IgD-negative memory B cell (primary cell): ENCODE measurements at regions not wholly inside any gene's neighbourhood (a gene's known extent, or its start where the extent isn't known, plus 50 kb on each side); places are given as distances from the start of the nearest gene placed in this dataset.
A peak's percentile ranks its signal among the peaks of the same experiment; 100 is the strongest.

Source experiments
- H3K27ac Mint-ChIP-seq, 3 donors: one replicate each; pipeline ENCODE4 v1.8.0; 2020 to 2022; ENCODE audit warnings: mild to moderate bottlenecking in 3 of 3, mixed read lengths in 3 of 3, moderate library complexity in 1 of 3
- H3K27me3 Mint-ChIP-seq: one replicate; pipeline ENCODE4 v1.8.0; 2021; ENCODE audit warnings: mixed read lengths
- H3K36me3 Mint-ChIP-seq: one replicate; pipeline ENCODE4 v1.8.0; 2020; ENCODE audit warnings: mild to moderate bottlenecking, mixed read lengths
- H3K4me1 Mint-ChIP-seq, 3 donors: one replicate each; pipeline ENCODE4 v1.8.0; 2020 to 2022; ENCODE audit warnings: mixed read lengths in 3 of 3, mild to moderate bottlenecking in 1 of 3
- H3K4me3 Mint-ChIP-seq, 4 donors: one replicate each; pipeline ENCODE4 v1.8.0; 2020 to 2022; ENCODE audit warnings: mild to moderate bottlenecking in 4 of 4, mixed read lengths in 4 of 4, moderate library complexity in 3 of 4
- H3K9me3 Mint-ChIP-seq, 3 donors: one replicate each; pipeline ENCODE4 v1.8.0; 2020 to 2021; ENCODE audit warnings: mixed read lengths in 3 of 3, mild to moderate bottlenecking in 1 of 3

- Mint-ChIP-seq H3K27me3 (no peaks in the 10 kb centered on the region), H3K4me1 (peaks cover 2 to 10% (median 3%) of the 10 kb centered on the region in 3 donors), H3K4me3 (no peak overlapping the region), H3K9me3 (no peaks in the 10 kb centered on the region), H3K36me3 (no peaks in the 10 kb centered on the region), H3K27ac (no peak overlapping the region)
These were observed 50.1 kb upstream of the ZNF608 start for GRCh38 chr5:124796495-124796894.

GRCh38 chr5:124797665-124798087, 51.2 kb upstream of the ZNF608 start:
- Mint-ChIP-seq H3K27me3 (no peaks in the 10 kb centered on the region), H3K4me3 (no peak overlapping the region), H3K9me3 (no peaks in the 10 kb centered on the region), H3K27ac (no peak overlapping the region), H3K36me3 (no peaks in the 10 kb centered on the region), H3K4me1 (peaks cover 2 to 10% (median 3%) of the 10 kb centered on the region in 3 donors)

- peak overlapping the region in 1 of 3 donors; percentile 25 for H3K27ac Mint-ChIP-seq
- no peaks in the 10 kb centered on the region for H3K27me3 Mint-ChIP-seq
- no peaks in the 10 kb centered on the region for H3K36me3 Mint-ChIP-seq
- H3K4me1 Mint-ChIP-seq: peaks cover 2 to 5% (median 2%) of the 10 kb centered on the region in 3 donors
- no peaks in the 10 kb centered on the region for H3K9me3 Mint-ChIP-seq
- H3K4me3 Mint-ChIP-seq: no peak overlapping the region
These were observed 52.5 kb upstream of the ZNF608 start for GRCh38 chr5:124798890-124799289.

- no peaks in the 10 kb centered on the region for H3K36me3 Mint-ChIP-seq
- H3K9me3 Mint-ChIP-seq: peaks cover 0 to 3% (median 0%) of the 10 kb centered on the region in 3 donors
- H3K27me3 Mint-ChIP-seq: no peaks in the 10 kb centered on the region
- H3K27ac Mint-ChIP-seq: no peak overlapping the region
- no peak overlapping the region for H3K4me3 Mint-ChIP-seq
- peaks cover 0 to 2% (median 2%) of the 10 kb centered on the region in 3 donors for H3K4me1 Mint-ChIP-seq
These were observed 55.1 kb upstream of the ZNF608 start for GRCh38 chr5:124801551-124801950.

- Mint-ChIP-seq H3K27me3 (no peaks in the 10 kb centered on the region), H3K9me3 (peaks cover 0 to 3% (median 0%) of the 10 kb centered on the region in 3 donors), H3K4me3 (no peak overlapping the region), H3K4me1 (peaks cover 0 to 2% (median 2%) of the 10 kb centered on the region in 3 donors), H3K27ac (peak overlapping the region in 1 of 3 donors; percentile 20), H3K36me3 (no peaks in the 10 kb centered on the region)
These were observed 57.3 kb upstream of the ZNF608 start for GRCh38 chr5:124803617-124804323.

GRCh38 chr5:124806026-124806372, 59.6 kb upstream of the ZNF608 start:
- no peaks in the 10 kb centered on the region for H3K36me3 Mint-ChIP-seq
- peaks cover 0 to 3% (median 0%) of the 10 kb centered on the region in 3 donors for H3K9me3 Mint-ChIP-seq

GRCh38 chr5:124806373-124807077, 60.1 kb upstream of the ZNF608 start:
- Mint-ChIP-seq H3K4me3 (no peak overlapping the region), H3K36me3 (no peaks in the 10 kb centered on the region), H3K9me3 (peaks cover 0 to 3% (median 0%) of the 10 kb centered on the region in 3 donors), H3K27me3 (no peaks in the 10 kb centered on the region), H3K27ac (no peak overlapping the region), H3K4me1 (peaks cover 0 to 4% (median 2%) of the 10 kb centered on the region in 3 donors)

More at GRCh38 chr5:124806026-124806372, 59.6 kb upstream of the ZNF608 start:
- Mint-ChIP-seq H3K27ac (no peak overlapping the region), H3K4me1 (peaks cover 0 to 4% (median 2%) of the 10 kb centered on the region in 3 donors), H3K27me3 (no peaks in the 10 kb centered on the region), H3K4me3 (no peak overlapping the region)

GRCh38 chr5:124808842-124809268, 62.4 kb upstream of the ZNF608 start:
- H3K9me3 Mint-ChIP-seq: peaks cover 0 to 3% (median 0%) of the 10 kb centered on the region in 3 donors
- no peak overlapping the region for H3K27ac Mint-ChIP-seq
- H3K4me3 Mint-ChIP-seq: no peak overlapping the region
- H3K36me3 Mint-ChIP-seq: no peaks in the 10 kb centered on the region
- H3K27me3 Mint-ChIP-seq: no peaks in the 10 kb centered on the region
- peaks cover 0 to 4% (median 0%) of the 10 kb centered on the region in 3 donors for H3K4me1 Mint-ChIP-seq

GRCh38 chr5:124810396-124811006, 64.1 kb upstream of the ZNF608 start:
- no peaks in the 10 kb centered on the region for H3K9me3 Mint-ChIP-seq
- H3K36me3 Mint-ChIP-seq: no peaks in the 10 kb centered on the region
- peaks cover 0 to 2% (median 0%) of the 10 kb centered on the region in 3 donors for H3K4me1 Mint-ChIP-seq
- no peaks in the 10 kb centered on the region for H3K27me3 Mint-ChIP-seq
- H3K27ac Mint-ChIP-seq: no peak overlapping the region
- no peak overlapping the region for H3K4me3 Mint-ChIP-seq

GRCh38 chr5:124812771-124813358, 66.4 kb upstream of the ZNF608 start:
- peaks cover 0 to 2% (median 0%) of the 10 kb centered on the region in 3 donors for H3K4me1 Mint-ChIP-seq
- H3K9me3 Mint-ChIP-seq: no peaks in the 10 kb centered on the region
- no peaks in the 10 kb centered on the region for H3K27me3 Mint-ChIP-seq
- no peak overlapping the region for H3K27ac Mint-ChIP-seq
- peaks cover 4% of the 10 kb centered on the region for H3K36me3 Mint-ChIP-seq
- H3K4me3 Mint-ChIP-seq: no peak overlapping the region

- Mint-ChIP-seq H3K4me1 (no peaks in the 10 kb centered on the region), H3K36me3 (peaks cover 4% of the 10 kb centered on the region), H3K9me3 (no peaks in the 10 kb centered on the region)
These were observed 69.9 kb upstream of the ZNF608 start for GRCh38 chr5:124816381-124816780.

GRCh38 chr5:124819201-124819600, 72.8 kb upstream of the ZNF608 start:
- no peak overlapping the region for H3K4me3 Mint-ChIP-seq
- H3K27ac Mint-ChIP-seq: no peak overlapping the region
- no peaks in the 10 kb centered on the region for H3K27me3 Mint-ChIP-seq
- H3K4me1 Mint-ChIP-seq: no peaks in the 10 kb centered on the region
- H3K9me3 Mint-ChIP-seq: peaks cover 0 to 2% (median 0%) of the 10 kb centered on the region in 3 donors
- H3K36me3 Mint-ChIP-seq: peaks cover 4% of the 10 kb centered on the region

More at GRCh38 chr5:124816381-124816780, 69.9 kb upstream of the ZNF608 start:
- no peaks in the 10 kb centered on the region for H3K27me3 Mint-ChIP-seq
- no peak overlapping the region for H3K4me3 Mint-ChIP-seq
- peak overlapping the region in 1 of 3 donors; percentile 10 for H3K27ac Mint-ChIP-seq

- Mint-ChIP-seq H3K27ac (no peak overlapping the region), H3K4me1 (peaks cover 13 to 15% (median 14%) of the 10 kb centered on the region in 3 donors), H3K36me3 (no peaks in the 10 kb centered on the region), H3K4me3 (no peak overlapping the region), H3K9me3 (peaks cover 0 to 2% (median 0%) of the 10 kb centered on the region in 3 donors), H3K27me3 (no peaks in the 10 kb centered on the region)
These were observed 76.2 kb upstream of the ZNF608 start for GRCh38 chr5:124822647-124823046.

- H3K4me3 Mint-ChIP-seq: no peak overlapping the region
- H3K9me3 Mint-ChIP-seq: peaks cover 0 to 2% (median 0%) of the 10 kb centered on the region in 3 donors
- no peak overlapping the region for H3K27ac Mint-ChIP-seq
- H3K4me1 Mint-ChIP-seq: peaks cover 13 to 15% (median 14%) of the 10 kb centered on the region in 3 donors
- no peaks in the 10 kb centered on the region for H3K36me3 Mint-ChIP-seq
- H3K27me3 Mint-ChIP-seq: no peaks in the 10 kb centered on the region
These were observed 76.9 kb upstream of the ZNF608 start for GRCh38 chr5:124823380-124823779.
